ENCODE measurements at regions not wholly inside any gene's neighbourhood (a gene's known extent, or its start where the extent isn't known, plus 50 kb on each side); places are given as distances from the start of the nearest gene placed in this dataset.

GRCh38 chr19:34104557-34104956, 67.7 kb upstream of the LSM14A start:
- TF ChIP-seq CTCF (optimal IDR thresholded peaks at IDR 0.05 in 1 of 3, IDR thresholded peaks at IDR 0.05 in 1 of 3, conservative IDR thresholded peaks at IDR 0.05 in 1 of 3; ENCODE audit: extremely low read depth in 1 of 3, insufficient read depth in 2 of 3, low read length in 3 of 3) (no peak), EZH2 (IDR thresholded peaks at IDR 0.05; ENCODE audit: low read length) (no peak)
